Right lobe of liver (tissue), 6 donors: ENCODE measurements at regions not wholly inside any gene's neighbourhood (a gene's known extent, or its start where the extent isn't known, plus 50 kb on each side); places are given as distances from the start of the nearest gene placed in this dataset.

Source experiments
- ATAC-seq, 4 donors: fragments of 200-7000 bp; cut with Tn5 transposase; one replicate each; pipeline ENCODE4 v1.9.1; 2020; ENCODE audit warnings: mild to moderate bottlenecking in 4 of 4, moderate library complexity in 4 of 4
- DNase-seq, 3 donors: peaks; one replicate each; pipeline ENCODE4 v3.0.0-alpha.2; 2020
- H3K27ac ChIP-seq, 3 donors: fragments of 200-600 bp; one replicate each; pipeline ENCODE4 v1.8.0; 2022
- H3K27me3 ChIP-seq, 2 donors: fragments of 200-600 bp; one replicate each; pipeline ENCODE4 v1.8.0; 2022
- H3K36me3 ChIP-seq, 4 donors: fragments of 200-600 bp; sonication (generic) in 1 of 4; one replicate each; pipeline versions ENCODE4 v1.5.1 to v1.8.0; 2017 to 2022; ENCODE audit warnings: control low read depth in 1 of 4
- H3K4me1 ChIP-seq, 4 donors: fragments of 200-600 bp; sonication (generic) in 1 of 4; one replicate each; pipeline versions ENCODE4 v1.5.1 to v1.8.0; 2017 to 2022; ENCODE audit warnings: control low read depth in 1 of 4
- H3K4me3 ChIP-seq, 3 donors: fragments of 200-600 bp; one replicate each; pipeline ENCODE4 v1.8.0; 2022
- H3K9me3 ChIP-seq, 4 donors: fragments of 200-600 bp; sonication (generic) in 1 of 4; one replicate each; pipeline versions ENCODE4 v1.5.1 to v1.8.0; 2017 to 2022; ENCODE audit warnings: control low read depth in 1 of 4
- POLR2A ChIP-seq: fragments of 450-650 bp; IDR thresholded peaks from one replicate; pipeline ENCODE4 v1.6.1; 2017; ENCODE audit warnings: antibody characterized with exemption, mild to moderate bottlenecking
- WGBS: methylation state at CpG from one replicate; pipeline ENCODE4 v1.1.6; 2018; ENCODE audit warnings: low coverage, low lambda C conversion rate; ENCODE audit not compliant: insufficient coverage; ENCODE audit errors: missing lambda C conversion rate; 5-methylcytosine and 5-hydroxymethylcytosine counted together
- intact Hi-C, 2 donors: fragments of 100-400 bp; cut with DNase I; formaldehyde crosslinking; loops; one replicate each; pipeline versions ENCODE4 v1.11.2 to v1.14.1; 2022
- TF ChIP-seq, protein P1 (sequence below), 4 donors: fragments of 200-600 bp in 3 of 4; fragments of 450-650 bp in 1 of 4; IDR thresholded peaks; one replicate each; pipeline versions ENCODE4 v1.5.1 to v1.8.0; 2016 to 2022; ENCODE audit warnings: antibody characterized with exemption in 4 of 4, mild to moderate bottlenecking in 2 of 4
- donor health status: DM: no; HTN: yes; CAD: no.
- donor health status: DM: no; HTN: no; CAD: no.
- donor health status: DM: no; HTN: no; CAD: no.
- donor health status: DM: no; HTN: yes; CAD: no.
- donor health status: DM: no; HTN: yes; CAD: no.

DNA sequence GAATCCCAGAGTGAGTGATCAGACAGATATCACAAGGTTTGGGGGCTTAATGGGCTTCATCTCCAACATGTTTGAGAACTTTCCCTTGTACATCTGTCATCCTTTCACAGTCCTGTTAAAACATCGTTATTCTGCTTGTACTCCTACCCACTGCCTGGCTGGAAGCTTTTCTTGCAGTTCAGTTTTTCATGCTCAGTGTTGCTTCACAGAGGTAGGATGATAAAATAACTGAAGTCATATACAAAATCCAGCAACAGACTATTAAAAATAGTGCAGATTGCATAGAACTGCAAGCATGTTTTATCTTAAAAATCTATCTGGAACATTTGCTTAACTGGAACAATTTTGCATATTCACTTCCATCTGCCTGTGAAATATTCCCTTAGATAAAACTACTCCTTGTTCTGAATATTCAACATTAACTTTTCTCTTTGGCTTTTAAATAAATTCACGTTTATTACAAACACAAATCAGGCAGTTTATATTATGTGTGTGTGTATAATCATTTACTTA lies 579.6 kb upstream of the IGFBP7 start:
- ATAC-seq (no peak), DNase-seq (no peak)
- no peaks in the 10 kb centered on the region for H3K4me1 ChIP-seq
- H3K36me3 ChIP-seq = no peaks in the 10 kb centered on the region
- no peak overlapping the region for H3K27ac ChIP-seq
- H3K4me3 ChIP-seq = no peak overlapping the region
- TF ChIP-seq, protein P1, sequence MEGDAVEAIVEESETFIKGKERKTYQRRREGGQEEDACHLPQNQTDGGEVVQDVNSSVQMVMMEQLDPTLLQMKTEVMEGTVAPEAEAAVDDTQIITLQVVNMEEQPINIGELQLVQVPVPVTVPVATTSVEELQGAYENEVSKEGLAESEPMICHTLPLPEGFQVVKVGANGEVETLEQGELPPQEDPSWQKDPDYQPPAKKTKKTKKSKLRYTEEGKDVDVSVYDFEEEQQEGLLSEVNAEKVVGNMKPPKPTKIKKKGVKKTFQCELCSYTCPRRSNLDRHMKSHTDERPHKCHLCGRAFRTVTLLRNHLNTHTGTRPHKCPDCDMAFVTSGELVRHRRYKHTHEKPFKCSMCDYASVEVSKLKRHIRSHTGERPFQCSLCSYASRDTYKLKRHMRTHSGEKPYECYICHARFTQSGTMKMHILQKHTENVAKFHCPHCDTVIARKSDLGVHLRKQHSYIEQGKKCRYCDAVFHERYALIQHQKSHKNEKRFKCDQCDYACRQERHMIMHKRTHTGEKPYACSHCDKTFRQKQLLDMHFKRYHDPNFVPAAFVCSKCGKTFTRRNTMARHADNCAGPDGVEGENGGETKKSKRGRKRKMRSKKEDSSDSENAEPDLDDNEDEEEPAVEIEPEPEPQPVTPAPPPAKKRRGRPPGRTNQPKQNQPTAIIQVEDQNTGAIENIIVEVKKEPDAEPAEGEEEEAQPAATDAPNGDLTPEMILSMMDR (IDR thresholded peaks at IDR 0.05) = no peak
- TF ChIP-seq POLR2A = no peak
- WGBS = 37% methylated on average over 2 of the region's 2 CpGs
- no peaks in the 10 kb centered on the region for H3K9me3 ChIP-seq
- intact Hi-C loops = no loop called here
- H3K27me3 ChIP-seq = no peaks in the 10 kb centered on the region

DNA sequence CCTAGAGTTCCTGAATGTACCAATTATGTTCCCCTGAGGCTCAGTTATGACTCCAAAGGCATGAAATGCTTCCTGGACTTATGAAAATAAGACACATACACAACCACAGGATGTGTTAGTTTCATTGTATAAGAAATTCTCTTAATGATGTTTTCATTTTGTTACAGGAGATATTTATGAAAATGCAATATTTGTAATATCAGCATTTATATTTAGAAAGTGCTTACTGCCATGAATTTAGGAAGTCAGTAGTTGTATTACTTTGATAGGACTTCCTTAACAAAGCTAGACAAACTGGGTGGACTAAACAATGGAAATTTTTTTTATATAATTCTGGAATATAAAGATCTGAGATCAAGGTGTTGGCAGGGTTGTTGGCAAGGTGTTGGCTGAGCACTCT lies 572.1 kb upstream of the IGFBP7 start:
- DNase-seq (no peak), ATAC-seq (no peak)
- H3K36me3 ChIP-seq = no peaks in the 10 kb centered on the region
- H3K27ac ChIP-seq = no peak overlapping the region
- H3K4me1 ChIP-seq = no peaks in the 10 kb centered on the region
- H3K9me3 ChIP-seq = no peaks in the 10 kb centered on the region
- no peak for TF ChIP-seq POLR2A
- TF ChIP-seq, protein P1 (IDR thresholded peaks at IDR 0.05) = no peak
- intact Hi-C loops = no loop called here
- no peak overlapping the region for H3K4me3 ChIP-seq
- no peaks in the 10 kb centered on the region for H3K27me3 ChIP-seq

DNA sequence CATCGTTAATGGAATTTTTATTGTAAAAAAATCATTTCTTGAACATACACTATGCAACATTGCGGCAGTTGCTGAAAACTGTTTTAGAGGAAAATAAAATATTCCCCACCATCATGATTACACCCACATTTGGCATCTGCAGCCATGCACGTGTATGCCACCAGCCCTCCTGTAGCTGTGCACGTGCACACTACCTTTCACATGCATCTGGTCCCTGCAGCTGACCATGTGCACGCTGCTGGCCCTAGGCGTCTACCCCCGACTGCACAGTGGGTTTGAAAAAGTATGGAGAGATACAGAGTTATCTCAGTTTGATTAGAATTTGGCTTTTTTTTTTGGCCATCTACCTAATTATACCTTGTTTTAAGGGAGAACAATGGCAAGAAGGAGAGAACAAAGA lies 569.8 kb upstream of the IGFBP7 start:
- no peaks in the 10 kb centered on the region for H3K36me3 ChIP-seq
- WGBS = 60% methylated on average over 6 of the region's 7 CpGs

DNA sequence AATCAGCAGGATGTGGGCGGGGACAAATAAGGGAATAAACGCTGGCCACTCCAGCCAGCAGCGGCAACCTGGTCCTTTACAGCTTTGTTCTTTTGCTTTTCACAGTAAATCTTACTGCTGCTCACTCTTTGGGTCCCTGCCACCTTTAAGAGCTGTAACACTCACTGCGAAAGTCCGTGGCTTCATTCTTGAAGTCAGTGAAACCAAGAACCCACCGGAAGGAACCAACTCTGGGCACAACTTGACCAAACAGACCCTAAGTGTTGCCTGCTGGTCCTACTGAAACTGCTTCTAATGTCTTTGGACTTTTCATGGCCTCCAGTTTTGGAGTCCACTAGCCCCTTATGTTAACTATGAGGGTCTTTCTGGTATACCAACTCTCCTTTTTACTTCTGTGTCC lies 566.2 kb upstream of the IGFBP7 start:
- Histone ChIP-seq H3K4me3 (no peak overlapping the region), H3K9me3 (no peaks in the 10 kb centered on the region), H3K27me3 (no peaks in the 10 kb centered on the region), H3K27ac (no peak overlapping the region), H3K4me1 (no peaks in the 10 kb centered on the region), H3K36me3 (no peaks in the 10 kb centered on the region)
- no peak for TF ChIP-seq POLR2A
- DNase-seq (no peak), ATAC-seq (no peak)
- 71% methylated on average over 3 of the region's 6 CpGs for WGBS
- intact Hi-C loops = no loop called here

More for the DNA sequence above, 569.8 kb upstream of the IGFBP7 start:
- no peak overlapping the region for H3K27ac ChIP-seq
- TF ChIP-seq, protein P1 (IDR thresholded peaks at IDR 0.05) = no peak
- no peak for TF ChIP-seq POLR2A
- DNase-seq (no peak), ATAC-seq (no peak)
- intact Hi-C loops = no loop called here
- no peaks in the 10 kb centered on the region for H3K27me3 ChIP-seq
- no peaks in the 10 kb centered on the region for H3K9me3 ChIP-seq
- H3K4me3 ChIP-seq = no peak overlapping the region
- no peaks in the 10 kb centered on the region for H3K4me1 ChIP-seq

DNA sequence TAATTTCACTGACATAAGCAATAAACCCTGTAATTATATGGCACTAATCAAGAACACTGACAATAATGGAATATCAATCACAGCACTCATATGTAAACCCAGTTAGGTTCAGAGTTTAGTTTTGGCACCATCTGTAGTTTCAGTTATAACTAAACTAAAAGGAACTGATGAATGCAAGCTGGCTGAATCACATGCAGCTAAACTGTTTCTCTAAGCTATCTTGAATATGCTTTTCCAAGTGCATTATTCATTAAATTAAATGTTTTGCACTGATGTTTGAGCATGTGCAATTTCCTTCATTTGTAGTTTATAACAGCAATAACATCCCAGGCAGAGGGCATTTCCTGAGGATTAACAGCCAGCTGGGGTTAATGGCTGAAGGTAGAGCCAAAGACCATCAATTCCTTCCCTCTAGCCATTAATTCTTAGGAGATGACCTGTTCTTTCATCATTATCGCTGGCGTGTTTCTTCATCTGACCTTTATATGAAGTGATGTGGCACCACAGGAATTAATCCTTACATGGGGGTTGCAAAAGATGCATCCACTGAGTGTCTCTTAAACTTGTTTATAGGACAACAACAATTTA lies 562.8 kb upstream of the IGFBP7 start:
- ATAC-seq = no peak

More for the DNA sequence above, 562.8 kb upstream of the IGFBP7 start:
- TF ChIP-seq POLR2A = no peak
- TF ChIP-seq, protein P1 (IDR thresholded peaks at IDR 0.05) = no peak
- H3K36me3 ChIP-seq = no peaks in the 10 kb centered on the region
- no peak overlapping the region for H3K4me3 ChIP-seq
- no peaks in the 10 kb centered on the region for H3K9me3 ChIP-seq
- intact Hi-C loops = no loop called here
- no peaks in the 10 kb centered on the region for H3K27me3 ChIP-seq
- DNase-seq = no peak
- H3K4me1 ChIP-seq = no peaks in the 10 kb centered on the region
- H3K27ac ChIP-seq = no peak overlapping the region
- WGBS = 61% methylated on average over 2 of the region's 2 CpGs
